HepG2 (cell line): ENCODE measurements at regions not wholly inside any gene's neighbourhood (a gene's known extent, or its start where the extent isn't known, plus 50 kb on each side); places are given as distances from the start of the nearest gene placed in this dataset.

Experiments
- ATAC-seq: fragments of 200-7000 bp; cut with Tn5 transposase; 3 replicates; pipeline ENCODE4 v1.9.1; 2020; ENCODE audit warnings: mild to moderate bottlenecking, moderate library complexity
- BruUV-seq: library from RNA; stranded (reverse); fragments of 400-500 nt; replicated peaks from 2 replicates; lab custom pipeline; 2021; lab: Mats Ljungman, UMichigan
- CTCF ChIA-PET: fragments of 300-600 bp; formaldehyde crosslinking; extraction: SDS; loops from one replicate; lab custom pipeline; 2021; ENCODE audit warnings: low total read pairs, inconsistent platforms, low intra/inter-chr PET ratio; lab: Yijun Ruan, JAX
- POLR2A ChIA-PET: fragments of 350-600 bp; sonication (Branson Sonifier 250); formaldehyde crosslinking; loops from one replicate; lab custom pipeline; 2020; ENCODE audit warnings: antibody characterized with exemption, inconsistent platforms; lab: Yijun Ruan, JAX
- DNase-seq: peaks from one replicate; pipeline ENCODE4 v3.0.0-alpha.2; 2015; ENCODE audit warnings: low spot score
- FAIRE-seq: peaks from 3 replicates; lab custom pipeline; 2011; peaks lifted over from hg19 to GRCh38; lab: Jason Lieb, UNC
- H2AFZ ChIP-seq: one replicate; pipeline ENCODE4 v1.6.1; 2011; ENCODE audit warnings: low read length, inconsistent platforms
- H3K27ac ChIP-seq: fragments of 300-600 bp; 3 replicates; pipeline ENCODE4 v1.8.0; 2011; ENCODE audit warnings: mixed run types, mild to moderate bottlenecking, mixed read lengths, low read length, inconsistent platforms; ENCODE audit not compliant: insufficient read depth; ENCODE audit errors: extremely low read length
- H3K27me3 ChIP-seq, 2 experiments: fragments of 200-600 bp in 1 of 2; 2 replicates in 1 of 2; 3 replicates in 1 of 2; pipeline versions ENCODE4 v1.6.0 to v1.8.0; 2011; ENCODE audit warnings: low read length in 2 of 2, mild to moderate bottlenecking in 2 of 2, moderate library complexity in 2 of 2, inconsistent platforms in 1 of 2; ENCODE audit not compliant: insufficient read depth in 2 of 2, control insufficient read depth in 1 of 2
- H3K36me3 ChIP-seq, 2 experiments: fragments of 200-600 bp in 1 of 2; replicated peaks in 1 of 2; 2 replicates in 1 of 2; 3 replicates in 1 of 2; pipeline versions ENCODE4 v1.5.1 to v1.8.0; 2011; ENCODE audit warnings: low read length in 2 of 2, inconsistent platforms in 1 of 2; ENCODE audit not compliant: insufficient read depth in 2 of 2, control insufficient read depth in 1 of 2
- H3K4me1 ChIP-seq: 2 replicates; pipeline ENCODE4 v1.5.1; 2012; ENCODE audit warnings: low read length, inconsistent platforms; ENCODE audit not compliant: insufficient read depth
- H3K4me2 ChIP-seq: 2 replicates; pipeline ENCODE4 v1.6.0; 2011; ENCODE audit warnings: low read depth, low read length, inconsistent platforms
- H3K4me3 ChIP-seq, 3 experiments: fragments of 200-600 bp in 1 of 3; sonication (generic), shearing (Covaris generic) in 1 of 3; replicated peaks in 1 of 3; 2 replicates each; pipeline ENCODE4 v1.5.1; 2011 to 2016; ENCODE audit warnings: low read length in 3 of 3, inconsistent platforms in 2 of 3, low read depth in 2 of 3, mild to moderate bottlenecking in 2 of 3, control low read depth in 1 of 3, mixed read lengths in 1 of 3; ENCODE audit not compliant: insufficient read depth in 1 of 3
- H3K79me2 ChIP-seq: one replicate; pipeline ENCODE4 v1.6.1; 2011; ENCODE audit warnings: low read length, inconsistent platforms; ENCODE audit not compliant: insufficient read depth
- H3K9ac ChIP-seq: 2 replicates; pipeline ENCODE4 v1.6.0; 2011; ENCODE audit warnings: mild to moderate bottlenecking, low read depth, low read length, inconsistent platforms; ENCODE audit not compliant: insufficient read depth
- H3K9me3 ChIP-seq: 2 replicates; pipeline ENCODE4 v1.5.1; 2012; ENCODE audit warnings: mild to moderate bottlenecking, low read length
- H4K20me1 ChIP-seq: 2 replicates; pipeline ENCODE4 v1.6.0; 2011; ENCODE audit warnings: inconsistent platforms, mild to moderate bottlenecking, low read length, moderate library complexity; ENCODE audit not compliant: insufficient read depth
- FOXO1 ChIP-seq: sonication (generic); formaldehyde crosslinking; IDR thresholded peaks from 2 replicates; pipeline ENCODE4 v1.4.0; 2020; ENCODE audit warnings: missing genetic modification reagents
- HNRNPK ChIP-seq: fragments of 200-400 bp; formaldehyde crosslinking; IDR thresholded peaks from 2 replicates; pipeline ENCODE4 v1.6.1; 2018; ENCODE audit warnings: low read length, low read depth, moderate library complexity, mild to moderate bottlenecking; ENCODE audit not compliant: poor library complexity, severe bottlenecking
- ISX ChIP-seq: sonication (generic); formaldehyde crosslinking; conservative IDR thresholded peaks from 2 replicates; pipeline ENCODE4 v1.5.0; 2020; ENCODE audit warnings: missing genetic modification reagents
- ZNF563 ChIP-seq: sonication (generic); formaldehyde crosslinking; IDR thresholded peaks from 2 replicates; pipeline ENCODE4 v1.8.0; 2022; ENCODE audit warnings: mild to moderate bottlenecking, moderate library complexity, missing genetic modification reagents
- ZNF737 ChIP-seq: sonication (generic); formaldehyde crosslinking; IDR thresholded peaks from 2 replicates; pipeline ENCODE4 v1.5.0; 2020; ENCODE audit warnings: missing genetic modification reagents, mild to moderate bottlenecking, borderline replicate concordance
- WGBS: methylation state at CpG from one replicate; pipeline ENCODE4 v1.1.6; 2017; ENCODE audit warnings: low lambda C conversion rate; 5-methylcytosine and 5-hydroxymethylcytosine counted together
- in situ Hi-C: cut with HindIII; loops from 2 replicates; pipeline ENCODE4 v1.10.0; 2017; ENCODE audit warnings: low pct_unique_long_range_greater_than_20kb; ENCODE audit not compliant: extremely low pct_ligation_motif_present
- intact Hi-C: fragments of 100-400 bp; cut with micrococcal nuclease; formaldehyde crosslinking; loops from one replicate; pipeline ENCODE4 v1.10.0; 2022; ENCODE audit not compliant: unreplicated experiment

GRCh38 chr4:153093396-153093795 is 110.8 kb upstream of the TRIM2 start:
- Histone ChIP-seq H3K79me2 (no peaks in the 10 kb centered on the region), H3K27me3 (0 out of 5 replicates have a peak, but pooled peaks cover 0 to 6% of the 10 kb centered on the region in 2 experiments), H4K20me1 (no peaks in the 10 kb centered on the region), H3K27ac (no peak overlapping the region), H3K36me3 (no peaks in the 10 kb centered on the region), H3K4me1 (peaks cover 7% of the 10 kb centered on the region), H3K9me3 (no peaks in the 10 kb centered on the region), H2AFZ (no peak overlapping the region), H3K4me3 (no peak overlapping the region), H3K9ac (no peak overlapping the region), H3K4me2 (no peak overlapping the region)
- ChIA-PET POLR2A (no interaction called here), CTCF (no interaction called here)
- FAIRE-seq (no peak), DNase-seq (no peak), ATAC-seq (no peak)
- WGBS = 14% methylated on average over 1 of the region's 1 CpG
- no TSS peak for BruUV-seq
- TF ChIP-seq ISX (CRISPR knock-in tag) (no peak), ZNF737 (CRISPR knock-in tag) (no peak)
- intact Hi-C loops (no loop called here), in situ Hi-C loops (no loop called here)

- Histone ChIP-seq H3K4me3 (no peak overlapping the region), H2AFZ (no peak overlapping the region), H3K9me3 (no peaks in the 10 kb centered on the region), H3K27ac (no peak overlapping the region), H3K79me2 (no peaks in the 10 kb centered on the region), H3K4me1 (peaks cover 7% of the 10 kb centered on the region), H3K9ac (no peak overlapping the region), H4K20me1 (no peaks in the 10 kb centered on the region), H3K27me3 (0 out of 5 replicates have a peak, but pooled peaks cover 0 to 6% of the 10 kb centered on the region in 2 experiments), H3K4me2 (no peak overlapping the region), H3K36me3 (no peaks in the 10 kb centered on the region)
- intact Hi-C loops = no loop called here
- no peak for FAIRE-seq
- no peak for ATAC-seq
- in situ Hi-C loops = no loop called here
- ChIA-PET CTCF (no interaction called here), POLR2A (no interaction called here)
- BruUV-seq = no TSS peak
- no peak for DNase-seq
- no peak for TF ChIP-seq FOXO1 (CRISPR knock-in tag)
- TF ChIP-seq HNRNPK = no peak
- TF ChIP-seq ZNF563 = no peak
- WGBS = 9% methylated on average over 4 of the region's 4 CpGs
Measured at GRCh38 chr4:153093802-153094201, 110.4 kb upstream of the TRIM2 start.
